Mesenchymal stem cell (in vitro differentiated cells and primary cell): ENCODE measurements at regions not wholly inside any gene's neighbourhood (a gene's known extent, or its start where the extent isn't known, plus 50 kb on each side); places are given as distances from the start of the nearest gene placed in this dataset.

Experiments
- DNase-seq: peaks from one replicate; pipeline ENCODE4 v3.0.0-alpha.2; 2013
- H2AFZ ChIP-seq: one replicate; pipeline ENCODE4 v1.6.1; 2013; ENCODE audit warnings: low read depth, mild to moderate bottlenecking, control low read depth, inconsistent platforms, low read length, moderate library complexity
- H2AK5ac ChIP-seq: 2 replicates; pipeline ENCODE4 v1.6.1; 2013; ENCODE audit warnings: low read length, moderate library complexity, mild to moderate bottlenecking, inconsistent platforms; ENCODE audit not compliant: severe bottlenecking
- H2BK120ac ChIP-seq: one replicate; pipeline ENCODE4 v1.6.1; 2013; ENCODE audit warnings: low read depth, mild to moderate bottlenecking, inconsistent platforms, low read length, moderate library complexity
- H2BK12ac ChIP-seq, 2 experiments: one replicate each; pipeline ENCODE4 v1.6.1; 2013; ENCODE audit warnings: inconsistent platforms in 2 of 2, low read length in 2 of 2, mild to moderate bottlenecking in 2 of 2, moderate library complexity in 2 of 2, control low read depth in 1 of 2
- H2BK15ac ChIP-seq: one replicate; pipeline ENCODE4 v1.6.1; 2013; ENCODE audit warnings: mild to moderate bottlenecking, low read depth, inconsistent platforms; ENCODE audit not compliant: poor library complexity, severe bottlenecking
- H2BK5ac ChIP-seq: 2 replicates; pipeline ENCODE4 v1.6.1; 2013; ENCODE audit warnings: low read depth, mild to moderate bottlenecking, low read length, control low read depth, inconsistent platforms; ENCODE audit not compliant: poor library complexity, severe bottlenecking
- H3K14ac ChIP-seq, 2 experiments: one replicate each; pipeline ENCODE4 v1.6.1; 2013; ENCODE audit warnings: inconsistent platforms in 2 of 2, low read length in 2 of 2, control low read depth in 1 of 2, mild to moderate bottlenecking in 1 of 2, moderate library complexity in 1 of 2
- H3K18ac ChIP-seq, 2 experiments: one replicate each; pipeline ENCODE4 v1.6.1; 2013; ENCODE audit warnings: inconsistent platforms in 2 of 2, low read length in 2 of 2, control low read depth in 1 of 2, low read depth in 1 of 2, mild to moderate bottlenecking in 1 of 2
- H3K23ac ChIP-seq, 2 experiments: one replicate each; pipeline ENCODE4 v1.6.1; 2013; ENCODE audit warnings: inconsistent platforms in 2 of 2, low read length in 2 of 2, mild to moderate bottlenecking in 2 of 2, moderate library complexity in 2 of 2, control low read depth in 1 of 2
- H3K27ac ChIP-seq: 2 replicates; pipeline ENCODE4 v1.5.1; 2013; ENCODE audit warnings: mild to moderate bottlenecking, moderate library complexity, low read length, control low read depth, inconsistent platforms; ENCODE audit not compliant: poor library complexity, severe bottlenecking
- H3K27me3 ChIP-seq, 2 experiments: 2 replicates each; pipeline versions ENCODE4 v1.6.1 to v1.7.0; 2013; ENCODE audit warnings: low read length in 2 of 2, mild to moderate bottlenecking in 2 of 2, moderate library complexity in 2 of 2, control low read depth in 1 of 2, inconsistent platforms in 1 of 2; ENCODE audit not compliant: control insufficient read depth in 1 of 2, insufficient read depth in 1 of 2
- H3K36me3 ChIP-seq, 2 experiments: 2 replicates each; pipeline versions ENCODE4 v1.6.1 to v1.7.0; 2013; ENCODE audit warnings: low read length in 2 of 2, control low read depth in 1 of 2, inconsistent platforms in 1 of 2, low read depth in 1 of 2, mild to moderate bottlenecking in 1 of 2; ENCODE audit not compliant: insufficient read depth in 2 of 2, control insufficient read depth in 1 of 2
- H3K4ac ChIP-seq, 2 experiments: one replicate each; pipeline ENCODE4 v1.6.1; 2013; ENCODE audit warnings: inconsistent platforms in 2 of 2, low read length in 2 of 2, mild to moderate bottlenecking in 2 of 2, moderate library complexity in 2 of 2, control low read depth in 1 of 2, low read depth in 1 of 2
- H3K4me1 ChIP-seq: 2 replicates; pipeline ENCODE4 v1.6.1; 2013; ENCODE audit warnings: low read depth, low read length, control low read depth; ENCODE audit not compliant: control insufficient read depth, insufficient read depth
- H3K4me2 ChIP-seq: 2 replicates; pipeline ENCODE4 v1.6.1; 2013; ENCODE audit warnings: low read length, mild to moderate bottlenecking, inconsistent platforms; ENCODE audit not compliant: poor library complexity, severe bottlenecking
- H3K4me3 ChIP-seq, 2 experiments: 2 replicates each; pipeline versions ENCODE4 v1.5.1 to v1.7.0; 2013; ENCODE audit warnings: low read length in 2 of 2, mild to moderate bottlenecking in 2 of 2, control low read depth in 1 of 2, low read depth in 1 of 2; ENCODE audit not compliant: insufficient read depth in 1 of 2
- H3K79me1 ChIP-seq: replicated peaks from 2 replicates; pipeline ENCODE4 v1.6.1; 2013; ENCODE audit warnings: mild to moderate bottlenecking, control low read depth, low read length, inconsistent platforms; ENCODE audit not compliant: poor library complexity, severe bottlenecking
- H3K9ac ChIP-seq: 2 replicates; pipeline ENCODE4 v1.7.0; 2013; ENCODE audit warnings: mild to moderate bottlenecking, low read length, moderate library complexity
- H3K9me3 ChIP-seq: 2 replicates; pipeline ENCODE4 v1.7.0; 2013; ENCODE audit warnings: mild to moderate bottlenecking, low read length; ENCODE audit not compliant: control insufficient read depth
- H4K8ac ChIP-seq: one replicate; pipeline ENCODE4 v1.6.1; 2013; ENCODE audit warnings: inconsistent platforms, mild to moderate bottlenecking, low read length, moderate library complexity
- H4K91ac ChIP-seq: one replicate; pipeline ENCODE4 v1.6.1; 2013; ENCODE audit warnings: mild to moderate bottlenecking, low read length, inconsistent platforms
- WGBS: methylation state at CpG from one replicate; pipeline ENCODE4 v1.1.7; 2013; ENCODE audit warnings: mixed read lengths; 5-methylcytosine and 5-hydroxymethylcytosine counted together

DNA sequence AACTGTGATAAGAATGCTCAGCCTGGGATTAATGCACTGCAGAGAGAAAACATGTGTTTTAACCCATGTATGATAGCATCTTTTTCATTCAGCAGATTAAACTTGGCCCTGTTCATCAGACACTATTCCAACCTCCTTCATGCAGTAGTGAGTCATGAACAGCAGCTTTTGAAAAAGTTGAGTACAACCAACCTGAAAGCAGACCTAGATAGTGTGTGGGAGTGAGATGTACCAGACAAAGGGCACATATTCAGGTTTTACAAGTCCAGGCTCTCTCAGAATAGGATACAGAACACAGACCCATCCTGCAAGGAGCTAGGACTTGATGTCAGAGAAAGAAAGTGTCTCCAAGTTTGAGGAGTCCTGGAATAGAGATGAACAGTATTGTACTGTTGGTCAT lies 237.3 kb upstream of the STS start:
- H3K9me3 ChIP-seq: peaks cover 14% of the 10 kb centered on the region
- H3K18ac ChIP-seq: no peak overlapping the region
- H3K9ac ChIP-seq: no peak overlapping the region
- no peaks in the 10 kb centered on the region for H3K27me3 ChIP-seq
- H3K79me1 ChIP-seq: no peaks in the 10 kb centered on the region
- no peak overlapping the region for H4K91ac ChIP-seq
- no peak overlapping the region for H3K4me3 ChIP-seq
- H2BK120ac ChIP-seq: no peak overlapping the region
- no peak overlapping the region for H3K27ac ChIP-seq
- H2AK5ac ChIP-seq: no peak overlapping the region
- no peaks in the 10 kb centered on the region for H3K36me3 ChIP-seq
- H2BK12ac ChIP-seq: no peak overlapping the region
- DNase-seq: no peak
- no peaks in the 10 kb centered on the region for H3K4me1 ChIP-seq
- H3K4me2 ChIP-seq: no peak overlapping the region
- no peak overlapping the region for H2AFZ ChIP-seq
- H3K23ac ChIP-seq: no peak overlapping the region
- no peak overlapping the region for H2BK15ac ChIP-seq
- no peak overlapping the region for H3K4ac ChIP-seq
- H3K14ac ChIP-seq: no peak overlapping the region
- H4K8ac ChIP-seq: no peak overlapping the region
- no peak overlapping the region for H2BK5ac ChIP-seq

DNA sequence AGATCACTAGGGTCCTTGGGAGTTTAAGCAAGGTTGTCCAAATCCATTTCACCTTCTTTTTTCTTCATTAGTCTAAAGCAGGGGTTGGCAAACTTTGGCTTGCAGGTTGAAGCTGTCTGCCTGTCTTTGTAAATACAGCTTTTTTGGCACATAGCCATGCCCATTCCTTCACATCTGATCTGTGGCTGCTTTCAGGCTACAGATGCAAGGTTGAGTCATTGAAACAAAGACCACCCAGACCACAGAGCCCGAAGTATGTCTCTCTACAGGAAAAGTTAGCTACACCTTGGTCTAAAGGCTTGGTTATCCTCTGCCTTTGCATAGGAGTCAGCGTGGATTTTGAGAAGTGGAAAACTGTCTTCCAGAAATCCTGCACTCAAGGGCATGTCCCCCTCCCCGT lies 238.1 kb upstream of the STS start:
- H2AK5ac ChIP-seq: no peak overlapping the region
- no peak overlapping the region for H3K23ac ChIP-seq
- no peaks in the 10 kb centered on the region for H3K27me3 ChIP-seq
- peaks cover 16% of the 10 kb centered on the region for H3K9me3 ChIP-seq
- no peak overlapping the region for H2AFZ ChIP-seq
- no peak overlapping the region for H3K18ac ChIP-seq
- H3K4ac ChIP-seq: no peak overlapping the region
- no peak overlapping the region for H2BK120ac ChIP-seq
- H3K79me1 ChIP-seq: no peaks in the 10 kb centered on the region
- no peak overlapping the region for H3K4me3 ChIP-seq
- no peak overlapping the region for H3K9ac ChIP-seq
- H3K27ac ChIP-seq: no peak overlapping the region
- 85% methylated on average over 2 of the region's 3 CpGs for WGBS
- H2BK12ac ChIP-seq: no peak overlapping the region
- H3K14ac ChIP-seq: no peak overlapping the region
- no peak for DNase-seq
- no peaks in the 10 kb centered on the region for H3K36me3 ChIP-seq
- no peak overlapping the region for H4K91ac ChIP-seq
- no peak overlapping the region for H2BK5ac ChIP-seq
- no peak overlapping the region for H2BK15ac ChIP-seq
- no peaks in the 10 kb centered on the region for H3K4me1 ChIP-seq
- no peak overlapping the region for H4K8ac ChIP-seq
- H3K4me2 ChIP-seq: no peak overlapping the region

DNA sequence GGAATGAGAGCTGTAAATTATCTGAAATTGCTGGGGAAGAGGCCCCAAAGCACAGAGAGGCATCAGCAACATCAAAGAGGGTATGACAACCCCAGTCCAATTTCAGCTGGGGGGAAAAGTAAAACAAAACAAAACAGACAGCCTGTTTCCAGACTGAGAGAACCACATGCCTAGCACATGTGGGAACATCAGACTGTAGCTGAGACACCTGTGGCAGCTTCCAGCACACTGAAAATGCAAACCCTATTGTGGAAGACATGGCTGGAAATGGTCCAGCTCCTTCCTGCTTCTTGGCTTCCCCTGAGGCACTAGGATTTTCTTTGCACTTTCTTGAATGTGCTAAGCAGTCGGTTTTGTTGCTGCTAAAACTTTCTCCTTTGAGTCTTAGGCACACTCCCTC lies 240.9 kb upstream of the STS start:
- H3K14ac ChIP-seq: no peak overlapping the region
- H2BK12ac ChIP-seq: no peak overlapping the region
- no peak overlapping the region for H3K18ac ChIP-seq
- H3K27ac ChIP-seq: no peak overlapping the region
- H3K23ac ChIP-seq: no peak overlapping the region
- no peak overlapping the region for H2BK120ac ChIP-seq
- H3K4me1 ChIP-seq: no peaks in the 10 kb centered on the region
- no peak overlapping the region for H2BK15ac ChIP-seq
- no peaks in the 10 kb centered on the region for H3K27me3 ChIP-seq
- H3K36me3 ChIP-seq: no peaks in the 10 kb centered on the region
- no peak overlapping the region for H4K91ac ChIP-seq
- H3K79me1 ChIP-seq: no peaks in the 10 kb centered on the region
- no peak overlapping the region for H3K4me2 ChIP-seq
- no peak overlapping the region for H2AK5ac ChIP-seq
- DNase-seq: no peak
- H3K9me3 ChIP-seq: peaks cover 22% of the 10 kb centered on the region
- no peak overlapping the region for H3K4me3 ChIP-seq
- H2AFZ ChIP-seq: no peak overlapping the region
- no peak overlapping the region for H4K8ac ChIP-seq
- no peak overlapping the region for H2BK5ac ChIP-seq
- H3K9ac ChIP-seq: no peak overlapping the region
- H3K4ac ChIP-seq: no peak overlapping the region
- WGBS: no CpG with 5 or more reads among the region's 1 CpG

DNA sequence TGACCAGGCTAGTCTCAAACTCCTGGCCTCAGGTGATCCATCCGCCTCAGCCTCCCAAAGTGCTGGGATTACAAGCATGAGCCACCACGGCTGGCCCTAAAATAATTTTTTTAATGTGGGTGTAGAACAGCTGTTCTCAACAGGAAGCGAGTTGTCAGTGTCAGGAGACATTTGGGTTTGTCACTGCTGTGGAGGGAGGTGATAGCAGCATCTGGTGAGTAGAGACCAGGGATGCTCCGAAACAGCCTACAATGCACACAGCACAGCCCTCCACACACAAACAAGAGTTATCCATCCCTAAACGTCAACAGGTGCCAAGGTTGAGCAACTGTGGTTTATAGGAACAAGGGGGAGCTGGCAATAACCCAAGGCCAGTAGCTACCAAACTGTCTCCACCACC lies 243.4 kb upstream of the STS start:
- Histone ChIP-seq H3K27me3 (no peaks in the 10 kb centered on the region), H3K36me3 (no peaks in the 10 kb centered on the region), H4K8ac (no peak overlapping the region), H3K18ac (no peak overlapping the region), H3K9me3 (peaks cover 28% of the 10 kb centered on the region), H2BK120ac (no peak overlapping the region), H3K79me1 (no peaks in the 10 kb centered on the region), H3K4me3 (no peak overlapping the region), H2AK5ac (no peak overlapping the region), H3K23ac (no peak overlapping the region), H3K4me2 (no peak overlapping the region), H3K4me1 (no peaks in the 10 kb centered on the region), H2BK12ac (no peak overlapping the region), H2BK15ac (no peak overlapping the region), H3K4ac (no peak overlapping the region), H2AFZ (no peak overlapping the region), H4K91ac (no peak overlapping the region), H2BK5ac (no peak overlapping the region), H3K27ac (no peak overlapping the region), H3K14ac (no peak overlapping the region), H3K9ac (no peak overlapping the region)
- no peak for DNase-seq
- WGBS: 79% methylated on average over 2 of the region's 5 CpGs
